ENCODE measurements at regions not wholly inside any gene's neighbourhood (a gene's known extent, or its start where the extent isn't known, plus 50 kb on each side); places are given as distances from the start of the nearest gene placed in this dataset.
"Not testable (repeated sequence)": the region's sequence is repeated elsewhere in the genome, so short reads cannot be mapped to it uniquely, and the experiment has no call there.

DNA sequence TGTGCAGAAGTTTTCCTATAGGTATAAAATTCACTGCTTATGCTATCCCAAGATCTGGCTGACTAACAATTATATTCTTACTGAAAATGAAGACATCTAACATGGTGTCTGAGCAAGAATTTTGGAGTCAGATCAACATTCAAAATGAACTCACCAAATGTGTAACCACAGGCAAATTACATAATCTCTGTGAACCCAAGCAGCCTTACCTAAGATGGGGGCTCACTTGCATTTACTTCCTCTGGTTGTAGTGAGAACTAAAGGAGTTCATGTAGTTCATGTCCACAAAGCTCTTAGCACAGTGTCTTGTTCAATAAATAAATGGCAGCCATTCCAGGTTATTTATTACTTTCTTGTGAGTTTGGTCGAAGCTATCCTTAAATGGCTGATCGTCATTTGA lies 163.9 kb upstream of the LCORL start:
- no peak for DNase-seq (ENCODE audit: low read depth in 2 of 2)

GRCh38 chr4:18180892-18181291 lies 159.3 kb upstream of the LCORL start:
- DNase-seq (ENCODE audit: low read depth in 2 of 2), result no peak

GRCh38 chr4:18180122-18180521 lies 158.6 kb upstream of the LCORL start:
- DNase-seq (ENCODE audit: low read depth in 2 of 2), result no peak

DNA sequence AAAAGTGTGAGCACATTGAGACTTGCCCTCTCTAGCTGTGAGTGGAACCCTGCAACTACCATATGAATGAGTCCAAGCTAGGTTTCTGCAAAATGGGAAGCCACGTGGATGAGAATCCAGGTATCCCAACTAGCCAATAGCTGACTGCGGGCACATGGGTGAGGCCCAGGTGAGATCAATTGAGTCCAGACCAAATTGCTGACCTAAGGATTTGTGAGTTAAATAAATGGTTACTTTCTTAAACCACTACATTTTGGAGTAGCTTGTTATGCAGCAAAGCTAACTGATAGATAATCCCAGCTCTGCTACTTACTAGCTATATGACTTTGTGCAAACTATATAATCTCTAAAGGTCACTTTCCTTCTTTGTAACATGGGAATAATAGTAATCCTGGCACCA lies 150.3 kb upstream of the LCORL start:
- DNase-seq (ENCODE audit: low read depth in 2 of 2), result no peak

DNA sequence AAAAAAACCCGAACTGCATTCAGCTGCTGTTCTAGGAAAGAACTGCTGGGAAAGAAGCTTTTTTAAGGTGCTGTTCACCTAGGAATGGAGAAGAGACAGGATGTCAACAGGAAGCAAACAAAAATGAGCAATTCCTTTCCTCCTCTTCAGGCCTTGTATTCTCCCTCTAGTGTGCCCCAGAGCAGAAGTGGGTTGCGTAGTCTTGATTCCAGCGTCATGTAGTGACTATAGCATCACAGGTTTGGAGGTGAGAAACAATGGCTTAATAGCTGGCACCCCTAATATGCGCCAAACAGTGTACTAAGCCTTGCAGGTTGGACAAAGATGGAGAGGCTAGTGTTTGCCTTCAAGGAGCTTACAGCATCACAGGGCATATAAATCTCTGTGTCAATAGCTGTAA lies 146.3 kb upstream of the LCORL start:
- DNase-seq (ENCODE audit: low read depth in 2 of 2), result no peak

GRCh38 chr4:18166925-18167324 lies 145.4 kb upstream of the LCORL start:
- no peak for DNase-seq (ENCODE audit: low read depth in 2 of 2)

- DNase-seq (ENCODE audit: low read depth in 2 of 2), result no peak
Observed at GRCh38 chr4:18162453-18162852, 140.9 kb upstream of the LCORL start.

- DNase-seq (ENCODE audit: low read depth in 2 of 2), result not testable (repeated sequence)
Observed at GRCh38 chr4:18159117-18159912, 137.8 kb upstream of the LCORL start.

- no peak for DNase-seq (ENCODE audit: low read depth in 2 of 2)
Observed at GRCh38 chr4:18155067-18156041, 133.8 kb upstream of the LCORL start.

DNA sequence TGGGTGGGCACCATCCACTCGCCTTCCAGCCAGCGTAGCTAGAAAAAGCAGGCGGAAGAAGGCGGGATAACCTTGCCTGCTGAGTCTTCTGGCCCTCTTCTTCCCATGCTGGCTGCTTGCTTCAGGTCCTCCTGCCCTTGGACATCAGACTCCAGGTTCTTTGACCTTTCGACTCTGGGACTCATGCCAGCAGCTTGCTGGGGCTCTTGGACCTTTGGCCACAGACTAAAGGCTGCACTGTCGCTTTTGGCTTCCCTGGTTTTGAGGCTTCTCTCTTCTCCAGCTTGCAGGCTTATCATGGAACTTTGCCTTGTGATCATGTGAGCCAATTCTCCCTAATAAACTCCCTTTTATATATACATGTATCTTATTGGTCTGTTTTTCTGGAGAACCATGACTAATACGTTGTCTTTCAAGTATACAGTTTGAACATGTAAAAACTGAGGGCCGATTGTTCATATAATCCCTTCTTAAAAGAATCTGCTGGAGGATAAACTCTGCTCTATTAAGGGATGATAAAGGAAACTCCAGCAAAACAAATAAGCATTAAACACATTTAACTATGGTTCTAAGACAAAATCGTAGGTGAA lies 116.6 kb upstream of the LCORL start:
- DNase-seq (ENCODE audit: low read depth in 2 of 2), result no peak

- no peak for DNase-seq (ENCODE audit: low read depth in 2 of 2)
Observed at GRCh38 chr4:18134111-18134510, 112.6 kb upstream of the LCORL start.

GRCh38 chr4:18130256-18130655 lies 108.7 kb upstream of the LCORL start:
- no peak for DNase-seq (ENCODE audit: low read depth in 2 of 2)

DNA sequence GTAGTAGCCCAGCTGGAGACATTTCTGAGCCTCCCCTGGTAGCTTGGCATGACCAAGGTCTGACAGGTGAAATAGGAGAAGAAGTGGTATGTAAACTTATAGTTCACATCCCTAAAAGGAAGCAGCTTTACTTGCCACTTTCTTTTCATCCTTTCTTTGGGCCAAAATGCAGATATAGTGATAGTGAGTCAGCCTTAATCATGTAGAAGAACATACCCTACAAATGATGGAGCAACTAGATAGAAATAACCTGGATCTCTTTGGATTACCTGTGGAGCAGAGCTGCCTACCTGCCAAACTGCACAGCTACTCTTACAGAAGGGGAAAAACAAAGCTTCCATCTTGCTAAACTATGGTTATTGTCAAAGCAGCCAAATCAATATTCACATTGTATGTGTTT lies 106.7 kb upstream of the LCORL start:
- DNase-seq (ENCODE audit: low read depth in 2 of 2), result no peak

GRCh38 chr4:18127030-18127429 lies 105.5 kb upstream of the LCORL start:
- DNase-seq (ENCODE audit: low read depth in 2 of 2), result no peak

GRCh38 chr4:18113710-18114331 lies 92.3 kb upstream of the LCORL start:
- DNase-seq (ENCODE audit: low read depth in 2 of 2), result no peak

DNA sequence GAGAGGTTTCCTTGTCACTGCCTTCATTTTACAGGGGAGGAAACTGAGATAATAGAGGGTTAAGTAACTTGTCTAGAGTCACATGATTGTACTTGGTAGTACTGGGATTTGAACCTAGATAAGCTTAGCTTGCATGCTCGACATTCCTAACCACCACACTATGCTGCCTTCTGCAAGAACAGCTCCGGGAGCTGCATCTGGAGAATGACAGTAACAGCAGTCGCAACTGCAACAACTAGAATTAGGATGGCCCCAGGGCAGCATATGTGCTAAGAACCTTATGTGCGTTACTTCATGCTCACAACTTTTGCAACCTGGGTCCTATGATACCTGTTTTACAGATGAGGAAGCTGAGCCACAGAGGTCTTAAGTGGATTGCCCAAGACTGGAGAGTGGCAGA lies 89.5 kb upstream of the LCORL start:
- DNase-seq (ENCODE audit: low read depth in 2 of 2), result no peak

DNA sequence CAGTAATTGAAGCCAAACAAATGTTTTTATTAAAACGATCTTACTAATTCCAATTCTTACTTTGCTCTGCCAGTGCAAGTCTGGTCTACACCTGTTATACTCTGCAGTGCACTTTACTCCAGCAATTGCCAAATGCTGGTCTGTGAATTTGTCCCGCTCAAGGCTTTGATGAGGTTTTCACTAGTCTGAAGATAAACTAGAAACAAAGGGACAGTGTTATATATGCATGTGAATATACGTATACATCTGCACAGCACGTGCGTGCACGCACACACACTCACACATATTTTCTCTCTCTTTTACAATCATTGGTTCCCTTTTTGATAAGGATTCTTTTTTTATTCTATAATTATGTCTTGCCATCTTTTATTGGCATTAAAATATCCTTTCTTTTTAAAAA lies 88.5 kb upstream of the LCORL start:
- DNase-seq (ENCODE audit: low read depth in 2 of 2), result no peak

GRCh38 chr4:18109676-18110075 lies 88.1 kb upstream of the LCORL start:
- no peak for DNase-seq (ENCODE audit: low read depth in 2 of 2)

GRCh38 chr4:18107848-18108528 lies 86.4 kb upstream of the LCORL start:
- not testable (repeated sequence) for DNase-seq (ENCODE audit: low read depth in 2 of 2)

GRCh38 chr4:18106620-18107019 lies 85.1 kb upstream of the LCORL start:
- DNase-seq (ENCODE audit: low read depth in 2 of 2), result no peak
